ENCODE measurements at regions not wholly inside any gene's neighbourhood (a gene's known extent, or its start where the extent isn't known, plus 50 kb on each side); places are given as distances from the start of the nearest gene placed in this dataset.

GRCh38 chr12:96134200-96134599 lies 60.0 kb upstream of the ELK3 start:
- FAIRE-seq, result no peak
- CTCF ChIA-PET (ENCODE audit: low intra/inter-chr PET ratio, low total read pairs), result no interaction called here
- WGBS (ENCODE audit: low lambda C conversion rate), result 65% methylated on average over 5 of the region's 5 CpGs

More at GRCh38 chr12:96134200-96134599, 60.0 kb upstream of the ELK3 start:
- Histone ChIP-seq H2AFZ (ENCODE audit: low read length) (no peak overlapping the region), H3K27ac (ENCODE audit: extremely low read length, insufficient read depth, low read length) (no peak overlapping the region), H4K20me1 (ENCODE audit: insufficient read depth, low read length) (no peaks in the 10 kb centered on the region), H3K27me3 (ENCODE audit: control insufficient read depth in 1 of 2, insufficient read depth in 2 of 2, low read length in 2 of 2) (peaks cover 0 to 11% of the 10 kb centered on the region in 2 experiments; a peak in 1 of 5 replicates), H3K79me2 (ENCODE audit: insufficient read depth, low read length) (no peaks in the 10 kb centered on the region), H3K9me3 (ENCODE audit: low read length) (no peaks in the 10 kb centered on the region), H3K4me1 (ENCODE audit: insufficient read depth, low read length) (0 out of 2 replicates have a peak, but pooled peaks cover 5% of the 10 kb centered on the region), H3K4me2 (ENCODE audit: low read depth, low read length) (no peak overlapping the region), H3K36me3 (replicated peaks in 1 of 2; ENCODE audit: control insufficient read depth in 1 of 2, insufficient read depth in 2 of 2, low read length in 2 of 2) (no peaks in the 10 kb centered on the region), H3K9ac (ENCODE audit: insufficient read depth, low read depth, low read length) (no peak overlapping the region), H3K4me3 (replicated peaks in 1 of 3; ENCODE audit: insufficient read depth in 1 of 3, low read depth in 2 of 3, low read length in 3 of 3) (no peak overlapping the region)
- BruUV-seq (replicated peaks), result no TSS peak
- in situ Hi-C loops (cut with HindIII; ENCODE audit: extremely low pct_ligation_motif_present, low pct_unique_long_range_greater_than_20kb), result no loop called here
- ATAC-seq (no peak), DNase-seq (ENCODE audit: low spot score) (no peak)
- intact Hi-C loops (cut with micrococcal nuclease; ENCODE audit: unreplicated experiment), result no loop called here
- POLR2A ChIA-PET, result no interaction called here
- TF ChIP-seq PBX3 (CRISPR knock-in tag; IDR thresholded peaks at IDR 0.05; ENCODE audit: borderline replicate concordance) (no peak), THAP9 (CRISPR knock-in tag; IDR thresholded peaks at IDR 0.05; ENCODE audit: borderline replicate concordance) (no peak), GABPB1 (CRISPR knock-in tag; IDR thresholded peaks at IDR 0.05) (no peak), NR2F1 (CRISPR knock-in tag; IDR thresholded peaks at IDR 0.05) (no peak), ZNF83 (CRISPR knock-in tag; IDR thresholded peaks at IDR 0.05; ENCODE audit: borderline replicate concordance) (no peak), ZNF558 (CRISPR knock-in tag; IDR thresholded peaks at IDR 0.05; ENCODE audit: borderline replicate concordance) (no peak), ZNF468 (CRISPR knock-in tag; IDR thresholded peaks at IDR 0.05) (no peak), CHCHD3 (CRISPR knock-in tag; IDR thresholded peaks at IDR 0.05) (no peak), PITX1 (CRISPR knock-in tag; IDR thresholded peaks at IDR 0.05) (no peak), ZNF280D (CRISPR knock-in tag; IDR thresholded peaks at IDR 0.05) (no peak), ZNF576 (CRISPR knock-in tag; IDR thresholded peaks at IDR 0.05) (no peak), ZFP90 (CRISPR knock-in tag; IDR thresholded peaks at IDR 0.05; ENCODE audit: borderline replicate concordance) (no peak), THYN1 (CRISPR knock-in tag; IDR thresholded peaks at IDR 0.05; ENCODE audit: borderline replicate concordance, low read depth) (no peak)

Data from HepG2 (cell line).